T-helper 17 cell (primary cell): ENCODE measurements at regions not wholly inside any gene's neighbourhood (a gene's known extent, or its start where the extent isn't known, plus 50 kb on each side); places are given as distances from the start of the nearest gene placed in this dataset.

Experiments
- ATAC-seq: fragments of 150-1000 bp; cut with Tn5 transposase; 2 replicates; pipeline ENCODE4 v1.10.0; 2021; ENCODE audit warnings: mild to moderate bottlenecking, moderate library complexity
- DNase-seq, 3 donors: peaks; one replicate each; pipeline versions ENCODE4 v3.0.0 to v3.0.0-alpha.2; 2020 to 2021
- H3K9me3 ChIP-seq: one replicate; pipeline ENCODE4 v1.7.0; 2013; ENCODE audit warnings: low read length, mild to moderate bottlenecking; ENCODE audit not compliant: control insufficient read depth, poor library complexity, severe bottlenecking
- H3K27ac Mint-ChIP-seq: one replicate; pipeline ENCODE4 v1.8.0; 2022; ENCODE audit warnings: mild to moderate bottlenecking, moderate library complexity, mixed read lengths
- H3K27me3 Mint-ChIP-seq: one replicate; pipeline ENCODE4 v1.8.0; 2022; ENCODE audit warnings: mixed read lengths
- H3K36me3 Mint-ChIP-seq: one replicate; pipeline ENCODE4 v1.8.0; 2022; ENCODE audit warnings: low read depth, mixed read lengths
- H3K4me1 Mint-ChIP-seq: one replicate; pipeline ENCODE4 v1.8.0; 2022; ENCODE audit warnings: mild to moderate bottlenecking, mixed read lengths
- H3K4me3 Mint-ChIP-seq: one replicate; pipeline ENCODE4 v1.8.0; 2022; ENCODE audit warnings: mild to moderate bottlenecking, moderate library complexity, mixed read lengths

DNA sequence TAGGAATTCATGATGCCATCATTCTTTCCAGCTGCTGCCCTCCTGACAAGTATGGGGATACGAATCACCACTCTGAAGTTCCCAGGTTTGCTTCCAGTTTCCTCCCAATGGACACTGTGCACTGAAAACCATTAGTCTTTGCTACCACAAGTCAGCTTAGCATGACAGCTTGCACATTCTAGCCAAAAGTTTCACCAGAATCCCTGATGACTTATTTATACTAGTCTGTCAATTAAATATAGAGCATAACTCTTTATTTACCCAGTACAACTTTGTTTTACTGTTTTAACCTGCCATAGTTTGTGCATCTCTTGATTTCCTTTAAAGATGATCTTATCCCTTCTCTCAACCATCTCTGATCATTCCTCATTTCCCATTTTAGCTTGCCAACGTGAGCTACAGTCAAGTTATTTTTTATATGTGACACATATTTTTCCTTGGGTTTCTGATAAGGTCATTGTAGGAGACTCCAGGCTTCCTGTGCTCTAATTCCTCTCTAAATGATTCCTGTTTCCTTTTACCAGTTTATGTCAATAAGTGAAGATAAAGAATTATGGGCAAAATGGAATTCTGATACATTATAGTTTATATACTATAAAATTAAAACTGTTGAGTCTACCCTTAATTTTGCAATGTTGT is 167.5 kb upstream of the MEOX2 start:
- no peak for ATAC-seq
- H3K4me3 Mint-ChIP-seq = no peak overlapping the region
- no peaks in the 10 kb centered on the region for H3K4me1 Mint-ChIP-seq
- DNase-seq = no peak
- H3K9me3 ChIP-seq = peaks cover 2% of the 10 kb centered on the region
- no peak overlapping the region for H3K27ac Mint-ChIP-seq
- no peaks in the 10 kb centered on the region for H3K36me3 Mint-ChIP-seq
- H3K27me3 Mint-ChIP-seq = no peaks in the 10 kb centered on the region

GRCh38 chr7:15851201-15851600 is 164.7 kb upstream of the MEOX2 start:
- Mint-ChIP-seq H3K27me3 (no peaks in the 10 kb centered on the region), H3K4me1 (no peaks in the 10 kb centered on the region), H3K36me3 (no peaks in the 10 kb centered on the region), H3K27ac (no peak overlapping the region), H3K4me3 (no peak overlapping the region)
- no peak for DNase-seq
- peaks cover 2% of the 10 kb centered on the region for H3K9me3 ChIP-seq
- no peak for ATAC-seq

DNA sequence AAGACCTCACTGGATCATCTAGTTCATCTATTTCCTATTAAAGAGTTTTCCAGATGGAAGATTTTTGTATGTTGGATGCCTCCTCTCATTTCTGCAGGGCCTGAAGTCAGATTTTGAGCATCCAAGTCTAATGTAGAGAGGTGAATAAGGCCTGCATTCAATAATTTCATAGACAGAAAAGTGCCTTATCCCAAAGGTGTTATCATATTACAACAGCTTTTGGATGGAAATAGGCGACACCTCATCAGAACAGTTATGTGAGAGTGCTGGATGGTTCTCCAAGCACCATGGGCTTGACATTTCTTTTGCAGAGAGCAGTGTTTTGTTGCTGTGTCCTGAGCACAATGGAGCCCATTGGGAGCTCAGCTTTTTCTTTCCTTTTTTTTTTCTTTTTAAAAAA is 162.4 kb upstream of the MEOX2 start:
- no peaks in the 10 kb centered on the region for H3K27me3 Mint-ChIP-seq
- no peak for DNase-seq
- H3K9me3 ChIP-seq = peaks cover 2% of the 10 kb centered on the region
- no peak overlapping the region for H3K27ac Mint-ChIP-seq
- H3K4me1 Mint-ChIP-seq = no peaks in the 10 kb centered on the region
- H3K4me3 Mint-ChIP-seq = no peak overlapping the region
- no peaks in the 10 kb centered on the region for H3K36me3 Mint-ChIP-seq
- no peak for ATAC-seq

DNA sequence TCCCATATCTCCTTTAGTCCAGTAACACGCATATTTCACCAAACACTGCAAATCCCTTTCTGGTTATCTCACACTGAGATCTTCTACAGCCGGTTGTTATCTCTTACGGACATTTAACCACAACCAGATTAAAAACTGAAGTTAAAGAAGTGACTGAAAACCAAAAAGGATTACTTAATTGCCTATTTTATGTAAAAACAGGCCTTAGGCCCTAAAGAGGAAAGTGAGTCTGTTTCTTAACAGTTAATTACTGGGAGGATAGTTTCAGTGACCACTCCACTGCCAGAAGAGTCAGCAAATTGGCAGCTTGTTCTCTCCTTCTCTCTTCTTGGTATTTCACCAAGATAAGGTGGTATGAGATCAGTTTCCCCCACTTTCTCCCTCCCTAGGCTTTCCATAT is 161.9 kb upstream of the MEOX2 start:
- no peaks in the 10 kb centered on the region for H3K4me1 Mint-ChIP-seq
- no peak for ATAC-seq
- peaks cover 2% of the 10 kb centered on the region for H3K9me3 ChIP-seq
- no peaks in the 10 kb centered on the region for H3K27me3 Mint-ChIP-seq
- no peak overlapping the region for H3K27ac Mint-ChIP-seq
- H3K36me3 Mint-ChIP-seq = no peaks in the 10 kb centered on the region
- no peak for DNase-seq
- H3K4me3 Mint-ChIP-seq = no peak overlapping the region

DNA sequence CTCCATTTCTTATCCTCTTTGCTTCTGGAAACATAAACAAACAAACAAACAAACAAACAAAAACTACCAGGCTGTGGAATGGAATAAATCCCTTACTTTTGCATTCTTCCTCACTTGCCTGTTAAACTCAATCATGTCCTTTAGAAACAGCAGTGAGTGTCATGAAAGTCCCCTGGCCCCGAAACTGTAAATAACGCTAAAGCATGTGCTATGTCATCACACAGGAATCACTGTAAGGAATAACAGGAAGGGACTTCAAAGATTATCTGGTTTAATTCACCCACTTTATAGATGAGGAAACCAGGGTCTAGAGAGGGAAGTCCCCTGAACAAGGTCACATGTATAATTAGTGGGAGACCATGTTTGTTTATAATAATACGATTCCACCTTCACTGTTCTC is 159.4 kb upstream of the MEOX2 start:
- no peak overlapping the region for H3K27ac Mint-ChIP-seq
- H3K4me1 Mint-ChIP-seq = no peaks in the 10 kb centered on the region
- H3K9me3 ChIP-seq = peaks cover 2% of the 10 kb centered on the region
- ATAC-seq = no peak
- no peak overlapping the region for H3K4me3 Mint-ChIP-seq
- H3K36me3 Mint-ChIP-seq = no peaks in the 10 kb centered on the region
- H3K27me3 Mint-ChIP-seq = no peaks in the 10 kb centered on the region
- DNase-seq = no peak

DNA sequence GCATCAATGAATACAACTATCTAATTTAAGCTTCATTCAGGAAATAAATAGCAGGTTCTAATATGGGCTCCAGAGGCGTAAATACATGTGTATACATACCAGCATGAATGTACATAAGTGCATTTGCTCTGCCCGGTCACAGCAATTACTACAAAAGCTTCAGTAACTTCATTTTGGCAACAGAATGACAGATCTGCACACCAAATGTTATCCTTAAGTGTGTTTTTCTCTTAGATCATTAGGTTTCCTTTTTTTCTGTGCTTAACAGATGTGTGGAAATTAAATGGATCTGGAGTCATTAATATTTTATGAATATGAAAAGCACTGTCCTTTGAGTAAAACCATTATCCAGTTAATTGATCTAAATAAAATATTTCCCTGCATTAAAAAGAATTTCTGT is 159.0 kb upstream of the MEOX2 start:
- H3K27me3 Mint-ChIP-seq = no peaks in the 10 kb centered on the region
- no peak overlapping the region for H3K27ac Mint-ChIP-seq
- no peaks in the 10 kb centered on the region for H3K9me3 ChIP-seq
- ATAC-seq = no peak
- H3K4me1 Mint-ChIP-seq = no peaks in the 10 kb centered on the region
- H3K36me3 Mint-ChIP-seq = no peaks in the 10 kb centered on the region
- H3K4me3 Mint-ChIP-seq = no peak overlapping the region
- no peak for DNase-seq

DNA sequence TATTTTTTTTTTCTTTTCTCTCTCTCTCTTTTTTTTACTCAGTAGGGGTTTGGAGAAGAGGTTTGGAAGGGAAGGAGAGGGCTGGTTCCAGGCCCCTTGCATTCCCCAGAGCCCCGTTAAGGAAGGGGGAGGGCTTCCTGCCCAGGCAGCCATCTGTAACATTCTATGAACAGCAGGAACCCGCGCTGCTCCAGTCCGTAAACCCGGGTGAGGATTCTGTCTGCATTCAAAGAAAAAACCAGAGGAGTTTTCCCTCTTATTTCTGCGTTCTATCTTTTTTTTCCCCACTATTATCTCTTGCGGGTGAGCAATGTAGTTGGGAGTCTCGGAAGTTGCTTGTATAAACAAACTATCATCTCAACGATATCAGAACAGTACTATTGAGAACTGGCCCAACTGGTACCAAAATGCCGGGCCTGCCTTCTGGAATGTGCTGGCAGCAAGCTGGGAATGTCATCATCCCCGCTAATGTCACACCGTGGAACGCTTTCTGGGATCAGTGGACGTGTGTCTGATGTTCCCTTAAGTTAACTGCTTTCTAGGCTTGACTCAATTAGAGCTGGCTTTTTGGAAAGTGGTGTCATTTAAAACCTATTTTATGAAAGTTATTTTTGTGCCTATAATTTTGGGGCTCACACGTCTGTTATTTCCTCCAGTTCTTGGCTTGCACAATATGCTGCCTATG is 153.1 kb upstream of the MEOX2 start:
- Mint-ChIP-seq H3K4me3 (no peak overlapping the region), H3K4me1 (no peaks in the 10 kb centered on the region), H3K27ac (no peak overlapping the region), H3K36me3 (no peaks in the 10 kb centered on the region), H3K27me3 (no peaks in the 10 kb centered on the region)
- H3K9me3 ChIP-seq = no peaks in the 10 kb centered on the region
- DNase-seq (no peak), ATAC-seq (no peak)

GRCh38 chr7:15838265-15838664 is 151.8 kb upstream of the MEOX2 start:
- H3K4me1 Mint-ChIP-seq = no peaks in the 10 kb centered on the region
- no peaks in the 10 kb centered on the region for H3K36me3 Mint-ChIP-seq
- no peak for ATAC-seq

GRCh38 chr7:15837306-15837950 is 150.9 kb upstream of the MEOX2 start:
- Mint-ChIP-seq H3K4me3 (no peak overlapping the region), H3K27me3 (no peaks in the 10 kb centered on the region), H3K4me1 (no peaks in the 10 kb centered on the region), H3K27ac (no peak overlapping the region), H3K36me3 (no peaks in the 10 kb centered on the region)
- DNase-seq = no peak
- no peaks in the 10 kb centered on the region for H3K9me3 ChIP-seq
- no peak for ATAC-seq

More at GRCh38 chr7:15838265-15838664, 151.8 kb upstream of the MEOX2 start:
- Mint-ChIP-seq H3K4me3 (no peak overlapping the region), H3K27ac (no peak overlapping the region), H3K27me3 (no peaks in the 10 kb centered on the region)
- no peaks in the 10 kb centered on the region for H3K9me3 ChIP-seq
- DNase-seq = no peak

DNA sequence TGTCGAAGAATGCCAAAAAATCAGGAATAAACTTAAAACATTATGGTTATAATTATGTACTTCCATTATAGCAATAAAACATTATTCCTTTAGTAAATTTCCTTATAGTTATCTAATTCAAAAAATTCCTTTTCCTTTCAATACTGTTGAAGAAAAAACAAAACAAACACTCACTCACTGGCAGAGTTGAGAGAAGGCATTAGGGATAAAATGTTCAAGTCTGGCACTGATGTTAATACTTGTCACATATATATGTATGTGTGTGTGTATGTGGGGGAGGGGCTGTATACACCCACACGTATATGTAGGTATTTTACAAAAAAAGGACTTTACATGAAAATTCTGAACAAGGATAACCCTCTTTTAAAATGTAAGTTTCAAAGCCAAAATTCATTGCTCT is 150.2 kb upstream of the MEOX2 start:
- no peaks in the 10 kb centered on the region for H3K4me1 Mint-ChIP-seq
- no peaks in the 10 kb centered on the region for H3K36me3 Mint-ChIP-seq
- H3K27ac Mint-ChIP-seq = no peak overlapping the region
- ATAC-seq = no peak
- no peaks in the 10 kb centered on the region for H3K27me3 Mint-ChIP-seq
- no peak for DNase-seq
- H3K4me3 Mint-ChIP-seq = no peak overlapping the region
- H3K9me3 ChIP-seq = no peaks in the 10 kb centered on the region

- ATAC-seq = no peak
Observed at GRCh38 chr7:15836041-15836440, 149.6 kb upstream of the MEOX2 start.

GRCh38 chr7:15834446-15834845 is 148.0 kb upstream of the MEOX2 start:
- no peaks in the 10 kb centered on the region for H3K27me3 Mint-ChIP-seq
- H3K9me3 ChIP-seq = no peaks in the 10 kb centered on the region
- DNase-seq (no peak), ATAC-seq (no peak)
- H3K4me3 Mint-ChIP-seq = no peak overlapping the region
- H3K27ac Mint-ChIP-seq = no peak overlapping the region
- no peaks in the 10 kb centered on the region for H3K4me1 Mint-ChIP-seq
- no peaks in the 10 kb centered on the region for H3K36me3 Mint-ChIP-seq

More at GRCh38 chr7:15836041-15836440, 149.6 kb upstream of the MEOX2 start:
- H3K27ac Mint-ChIP-seq = no peak overlapping the region
- H3K4me3 Mint-ChIP-seq = no peak overlapping the region
- H3K9me3 ChIP-seq = no peaks in the 10 kb centered on the region
- H3K27me3 Mint-ChIP-seq = no peaks in the 10 kb centered on the region
- no peaks in the 10 kb centered on the region for H3K36me3 Mint-ChIP-seq
- H3K4me1 Mint-ChIP-seq = no peaks in the 10 kb centered on the region
- no peak for DNase-seq

DNA sequence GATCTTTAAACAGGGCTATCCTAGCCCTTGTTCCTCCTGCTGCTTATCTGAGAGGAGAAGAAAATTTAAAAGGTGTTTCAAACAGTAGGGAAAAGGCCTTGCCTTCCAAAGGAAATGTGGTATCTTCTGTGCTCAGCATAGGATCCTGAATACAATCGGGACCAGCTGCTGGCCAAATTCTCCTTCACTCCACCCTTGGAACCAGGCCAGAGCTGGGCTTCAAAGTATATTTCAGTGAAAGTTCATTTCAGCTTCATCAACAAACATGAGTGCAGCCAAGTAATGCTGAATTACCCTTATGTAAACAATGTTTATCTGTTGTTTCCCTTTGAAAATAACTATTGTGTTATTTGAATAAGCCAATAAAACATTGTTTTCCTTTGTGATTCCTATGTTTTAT is 146.5 kb upstream of the MEOX2 start:
- Mint-ChIP-seq H3K27me3 (no peaks in the 10 kb centered on the region), H3K4me1 (no peaks in the 10 kb centered on the region), H3K27ac (no peak overlapping the region), H3K36me3 (no peaks in the 10 kb centered on the region), H3K4me3 (no peak overlapping the region)
- no peaks in the 10 kb centered on the region for H3K9me3 ChIP-seq
- DNase-seq = no peak
- no peak for ATAC-seq

DNA sequence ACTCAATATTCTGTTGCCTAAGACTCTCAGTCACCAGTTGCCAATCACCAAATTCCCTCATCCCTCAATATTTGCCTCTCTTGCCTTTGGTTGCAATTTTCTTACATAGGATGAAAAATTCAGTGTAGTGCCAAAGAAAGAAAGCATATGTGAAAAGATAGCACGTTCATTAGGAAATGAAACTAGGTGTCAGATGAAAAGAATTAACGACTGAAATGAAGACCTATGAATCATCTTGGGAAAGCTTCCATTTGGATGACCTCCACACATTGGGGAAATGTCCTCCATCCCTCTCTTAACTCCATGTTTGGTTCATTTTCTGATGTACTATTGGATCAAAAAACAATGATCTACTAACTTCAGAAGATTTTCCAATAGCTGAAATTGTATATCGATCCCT is 145.1 kb upstream of the MEOX2 start:
- H3K27me3 Mint-ChIP-seq = no peaks in the 10 kb centered on the region
- no peaks in the 10 kb centered on the region for H3K4me1 Mint-ChIP-seq
- no peak overlapping the region for H3K4me3 Mint-ChIP-seq
- no peaks in the 10 kb centered on the region for H3K9me3 ChIP-seq
- ATAC-seq (no peak), DNase-seq (no peak)
- no peaks in the 10 kb centered on the region for H3K36me3 Mint-ChIP-seq
- H3K27ac Mint-ChIP-seq = no peak overlapping the region
